Ammon's horn (tissue), 1 donor: ENCODE measurements at regions not wholly inside any gene's neighbourhood (a gene's known extent, or its start where the extent isn't known, plus 50 kb on each side); places are given as distances from the start of the nearest gene placed in this dataset.

Experiments
- DNase-seq: peaks from one replicate; pipeline ENCODE4 v3.0.0-alpha.2; 2016; ENCODE audit warnings: low spot score

DNA sequence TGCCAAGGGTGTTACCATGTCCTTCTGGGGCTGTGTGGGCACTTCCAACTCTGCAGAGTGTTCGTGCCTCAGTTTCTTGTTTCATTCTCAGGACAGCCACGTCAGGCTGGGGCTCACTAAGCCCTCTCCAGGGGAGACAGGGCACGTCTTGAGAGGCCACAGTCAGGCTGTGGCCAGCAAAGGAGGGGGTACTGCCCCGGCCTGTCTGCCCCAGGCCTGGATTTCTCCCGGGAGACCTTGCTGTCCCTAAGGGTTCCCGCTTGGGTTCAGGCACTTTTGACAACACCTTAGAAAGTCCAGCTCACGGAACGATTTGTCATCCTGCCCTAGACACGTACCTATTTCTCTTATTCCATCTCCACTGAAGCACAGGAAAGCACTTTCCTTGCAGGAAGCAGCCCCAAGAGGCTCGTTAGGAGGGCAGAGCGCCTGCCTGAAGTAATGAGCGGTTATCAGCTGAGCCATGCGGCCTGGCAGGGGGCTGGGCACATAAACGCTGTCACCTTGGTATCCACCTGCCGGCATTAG, 290.4 kb upstream of the RTL1 start:
- DNase-seq = no peak

DNA sequence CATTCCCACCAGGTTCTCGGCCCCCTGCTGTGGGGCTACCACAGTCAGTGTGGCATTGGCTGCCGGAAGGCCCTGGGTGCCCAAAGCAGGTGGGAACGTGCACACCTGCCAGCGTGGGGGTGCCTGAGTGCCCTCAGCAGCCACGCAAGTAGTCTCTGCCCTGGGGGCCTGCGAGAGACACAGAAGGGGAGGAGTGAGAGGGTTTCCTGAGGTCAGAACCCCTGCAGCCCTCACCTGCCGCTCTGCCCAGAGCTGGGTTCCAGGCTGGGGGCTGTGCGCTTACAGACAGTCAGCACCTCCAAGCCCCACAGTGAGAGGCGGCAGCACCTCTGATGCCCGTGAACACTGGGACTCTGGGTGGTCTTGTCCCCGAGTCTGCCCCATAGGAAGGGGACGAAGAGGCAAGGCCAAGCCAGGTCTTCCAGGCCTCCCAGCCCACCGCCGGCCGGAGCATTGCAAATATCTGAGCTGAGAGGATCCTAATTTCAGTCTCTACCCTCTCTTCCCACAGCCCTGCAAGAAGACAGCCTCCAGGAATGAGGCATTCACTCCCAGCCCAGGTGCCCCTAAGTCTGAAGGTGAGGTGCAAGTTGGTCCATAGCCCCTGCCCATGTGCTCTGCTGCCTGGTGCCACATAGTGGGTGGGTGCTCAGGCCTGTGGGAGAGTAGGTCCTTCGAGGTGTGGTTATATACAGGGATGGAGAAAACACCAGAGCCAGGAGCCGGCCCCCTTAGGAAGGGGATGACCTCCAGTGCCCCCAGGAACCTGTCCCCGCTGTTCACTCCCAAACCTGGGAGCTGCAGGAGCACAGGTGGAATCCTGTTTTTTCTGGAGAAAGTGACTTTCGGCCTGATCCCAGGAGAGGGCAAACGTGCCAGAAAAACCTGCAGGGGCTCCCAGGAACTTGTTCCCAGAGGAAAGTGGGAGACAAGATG, 291.1 kb upstream of the RTL1 start:
- no peak for DNase-seq

DNA sequence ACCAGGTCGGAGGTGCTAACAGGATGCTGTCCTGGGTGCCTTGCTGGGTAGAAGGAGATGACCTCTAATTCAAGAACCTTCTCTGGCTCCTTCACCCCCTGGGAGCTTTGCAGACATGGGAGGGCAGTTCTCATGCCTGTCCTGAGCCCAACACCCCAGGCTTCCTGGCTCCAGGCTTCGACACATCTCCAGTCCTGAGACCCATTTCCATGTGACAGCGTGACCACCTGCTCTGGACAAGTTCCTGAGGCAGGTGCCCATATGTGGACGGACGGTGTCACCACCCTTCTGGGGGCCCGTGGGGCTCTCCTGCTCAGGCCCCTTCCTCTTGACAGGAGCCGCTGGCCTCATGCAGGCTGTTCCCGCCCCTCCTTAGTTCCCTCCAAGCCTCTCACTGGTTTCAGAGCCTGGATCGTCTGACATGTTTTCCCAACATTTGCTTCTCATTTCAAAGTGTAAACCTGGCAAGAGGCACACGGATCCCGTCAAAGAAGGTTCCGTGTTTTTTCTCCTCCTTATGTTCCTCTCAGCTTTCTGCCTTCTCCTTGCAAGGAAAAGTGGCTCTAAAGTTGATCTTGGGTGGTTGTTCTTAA, 291.9 kb upstream of the RTL1 start:
- no peak for DNase-seq

DNA sequence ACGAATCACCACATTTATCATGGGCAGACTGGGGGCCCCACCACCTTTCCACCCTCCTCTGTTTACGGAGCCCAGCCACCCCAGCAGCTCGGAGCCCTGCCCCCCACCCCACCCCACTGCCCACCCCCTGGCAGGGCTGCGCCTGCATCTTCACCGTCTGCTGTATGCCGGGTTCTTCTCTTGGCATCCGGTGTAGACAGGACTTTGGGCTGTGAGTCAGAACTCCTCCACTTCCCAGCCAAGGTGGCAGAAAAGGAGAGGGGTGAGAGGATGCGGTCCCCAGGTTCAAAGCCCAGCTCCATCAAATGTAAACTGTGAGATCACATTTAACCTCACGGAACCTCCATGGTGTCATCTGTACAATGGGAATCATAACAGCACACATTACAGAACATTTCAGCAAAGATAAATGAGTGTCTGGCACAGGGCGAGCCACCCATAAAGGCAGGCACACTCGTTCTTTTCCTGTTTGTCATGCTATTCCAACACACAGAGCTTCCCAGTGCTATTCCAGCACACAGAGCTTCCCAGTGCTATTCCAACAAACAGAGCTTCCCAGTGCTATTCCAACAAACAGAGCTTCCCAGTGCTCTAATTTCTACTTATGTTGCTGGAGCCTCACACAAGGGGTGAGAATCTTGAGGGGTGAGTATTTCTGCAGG, 292.7 kb upstream of the RTL1 start:
- DNase-seq = no peak

DNA sequence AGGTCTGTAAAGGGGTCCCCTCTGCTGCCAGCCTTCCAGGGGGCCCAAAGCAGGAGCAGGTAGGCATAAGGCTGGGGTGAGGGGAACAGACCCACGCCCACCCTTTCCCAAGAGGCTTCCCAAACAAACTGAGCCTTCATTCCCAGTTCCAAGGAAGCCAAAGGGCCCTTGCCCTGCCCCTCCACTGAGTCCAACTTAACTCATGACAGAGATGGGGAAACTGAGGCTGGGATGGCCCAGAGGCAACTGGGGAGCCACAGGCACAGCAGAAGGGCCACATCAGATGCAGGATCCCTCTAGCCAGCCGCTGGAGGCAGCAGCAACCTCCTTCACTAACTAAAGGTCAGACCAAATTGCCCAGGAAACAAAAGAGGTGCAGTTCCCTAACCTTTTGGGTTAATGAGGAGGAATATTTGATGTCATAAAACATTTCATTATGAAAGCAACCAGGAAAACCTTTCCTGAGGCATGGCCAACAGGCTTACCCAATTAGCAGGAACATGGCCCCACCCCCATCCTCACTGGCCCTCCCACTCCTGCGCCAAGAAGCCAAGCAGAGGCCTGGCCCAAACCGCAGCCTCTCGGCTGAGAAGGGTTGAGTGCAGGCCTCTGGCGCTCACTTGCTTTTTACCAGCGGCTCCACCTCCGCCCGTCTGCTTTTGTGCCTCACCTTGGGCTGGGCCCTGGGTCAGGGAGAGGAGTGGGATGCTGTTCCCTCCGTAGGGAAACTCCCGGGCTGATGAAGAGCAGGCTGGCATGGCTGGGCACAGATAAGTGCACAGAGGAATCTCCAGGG, 293.5 kb upstream of the RTL1 start:
- DNase-seq = no peak

DNA sequence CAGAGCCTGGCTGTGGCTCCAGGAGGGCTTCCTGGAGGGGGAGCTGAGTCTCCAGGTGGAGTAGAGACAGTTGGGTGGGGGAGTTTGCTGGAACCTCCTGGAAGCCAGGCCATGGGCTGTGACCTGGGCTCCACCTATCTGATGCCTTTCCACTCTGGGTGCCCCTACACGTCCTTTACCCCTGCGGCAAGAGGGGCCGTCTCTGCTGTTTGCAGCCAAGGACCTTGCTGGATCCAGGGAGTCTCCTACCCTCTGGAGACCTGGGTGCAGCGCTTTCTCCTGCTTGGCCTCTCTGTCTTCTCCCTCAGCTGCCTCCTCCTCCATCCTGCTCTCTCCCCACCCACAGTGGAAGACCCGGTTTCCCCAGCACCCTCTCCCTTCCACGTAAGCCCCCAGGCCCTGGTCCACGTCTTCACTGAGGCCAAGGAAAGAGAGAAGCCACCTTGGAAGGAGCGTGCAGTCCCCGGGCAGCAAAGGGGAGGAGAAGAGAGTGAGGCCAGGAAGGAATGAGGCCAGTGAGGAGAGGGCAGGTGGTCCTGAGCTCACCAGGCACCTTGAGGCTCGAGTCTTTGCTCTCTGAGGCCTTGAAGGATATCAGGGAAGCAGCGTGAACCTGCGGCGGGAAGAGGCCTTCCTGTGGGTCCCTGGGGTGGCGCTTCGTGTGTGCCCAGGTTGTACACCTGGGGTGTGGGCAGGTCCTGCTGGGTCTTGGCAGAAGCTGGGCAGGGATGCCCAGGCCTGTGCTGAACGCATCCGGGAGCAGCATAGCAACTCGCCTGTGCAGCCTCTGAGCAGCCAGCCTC, 294.3 kb upstream of the RTL1 start:
- no peak for DNase-seq

DNA sequence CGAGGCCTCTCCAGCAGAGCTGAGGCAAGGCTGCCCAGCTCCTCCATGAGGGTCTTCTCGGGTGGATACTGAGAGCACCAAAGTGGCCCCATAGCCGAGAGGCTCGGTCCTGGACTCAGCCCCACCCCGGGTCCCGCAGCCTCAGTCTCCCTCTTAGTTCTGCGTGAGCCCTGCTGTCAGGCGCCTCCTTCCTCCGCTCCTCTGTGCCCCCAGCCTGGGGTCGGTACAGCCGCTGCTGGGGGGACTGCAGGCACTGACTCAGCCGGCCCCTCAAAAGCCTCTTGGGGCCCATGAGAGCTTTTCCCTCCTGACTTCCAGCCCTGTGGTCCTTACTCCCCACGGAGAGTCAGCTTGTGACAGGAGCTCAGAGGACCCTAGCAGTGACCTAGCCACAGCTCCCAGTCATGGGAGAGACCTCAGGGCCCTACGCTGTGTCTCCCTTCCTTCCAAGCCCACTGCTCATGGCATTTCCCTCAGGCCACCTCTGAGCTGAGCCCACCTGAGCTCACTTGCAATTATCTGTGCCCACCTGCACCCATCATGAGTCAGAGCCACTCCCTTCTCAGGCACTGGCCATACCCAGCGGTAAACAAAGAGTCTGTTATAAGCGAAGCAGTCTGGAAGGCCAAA, 295.0 kb upstream of the RTL1 start:
- DNase-seq = no peak

DNA sequence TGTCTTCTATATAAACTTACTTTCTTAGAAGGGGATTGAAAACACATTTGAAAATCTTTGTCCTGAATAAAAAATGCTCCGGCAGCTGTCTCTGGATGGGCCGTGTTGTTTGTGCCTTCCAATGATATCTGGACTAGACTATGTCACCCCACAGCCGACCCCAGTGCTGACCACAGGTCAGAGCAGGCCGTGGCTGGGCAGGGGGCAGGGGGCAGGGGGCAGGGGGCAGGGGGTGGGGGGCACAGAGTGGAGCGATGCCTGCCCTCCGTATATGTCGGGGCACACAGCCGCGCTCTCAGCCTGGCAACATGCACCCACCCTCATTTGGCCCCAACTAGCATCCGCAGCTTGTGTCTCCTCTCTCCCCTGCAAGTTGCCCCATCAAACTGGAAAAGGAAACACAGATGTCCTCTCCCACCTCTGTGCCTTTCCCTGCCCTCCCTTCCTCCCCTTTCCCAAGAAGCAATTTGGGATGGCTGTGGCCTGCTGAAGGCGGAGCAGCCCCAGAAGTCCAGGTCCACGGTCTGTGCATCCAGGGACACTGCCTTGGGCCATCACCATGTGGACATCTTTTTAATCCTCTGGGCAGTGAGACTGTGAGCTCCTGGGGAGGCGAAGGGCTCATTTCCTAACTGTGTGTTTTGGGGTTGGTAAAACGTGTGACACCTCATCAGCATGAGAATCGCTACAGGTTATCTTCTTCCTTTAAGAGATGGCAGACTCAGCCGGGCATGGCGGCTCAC, 295.7 kb upstream of the RTL1 start:
- no peak for DNase-seq

DNA sequence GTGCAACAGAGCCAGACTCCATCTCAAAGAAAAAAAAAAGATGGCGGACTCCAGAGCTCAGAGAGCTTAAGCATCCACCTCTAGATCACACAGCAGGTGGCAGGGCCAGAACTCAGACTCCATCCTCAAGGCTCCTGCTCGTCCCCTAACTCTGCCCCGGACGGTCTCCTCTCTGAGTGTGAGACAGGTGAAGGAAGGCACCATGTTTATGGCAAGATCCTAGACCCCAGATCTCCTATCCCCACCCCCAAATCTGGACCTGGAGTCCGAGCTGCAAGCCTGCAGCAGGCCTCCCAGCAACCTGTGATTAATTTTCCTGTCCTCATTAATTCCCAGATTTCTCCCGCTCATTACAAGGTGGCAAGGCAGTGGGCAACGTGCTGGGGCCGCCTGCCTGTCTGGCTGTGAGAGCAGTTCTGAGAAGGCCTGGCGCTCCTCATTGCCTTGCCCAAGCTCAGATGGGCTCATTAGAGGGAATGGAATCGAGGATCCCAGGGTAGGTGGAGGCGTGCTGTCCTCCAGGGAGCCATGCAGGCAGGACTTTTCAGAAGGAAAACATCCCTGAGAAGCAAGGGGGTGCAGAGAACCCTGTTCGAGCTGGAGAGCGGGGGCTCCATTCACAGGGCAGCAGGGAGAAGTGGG, 296.6 kb upstream of the RTL1 start:
- no peak for DNase-seq

DNA sequence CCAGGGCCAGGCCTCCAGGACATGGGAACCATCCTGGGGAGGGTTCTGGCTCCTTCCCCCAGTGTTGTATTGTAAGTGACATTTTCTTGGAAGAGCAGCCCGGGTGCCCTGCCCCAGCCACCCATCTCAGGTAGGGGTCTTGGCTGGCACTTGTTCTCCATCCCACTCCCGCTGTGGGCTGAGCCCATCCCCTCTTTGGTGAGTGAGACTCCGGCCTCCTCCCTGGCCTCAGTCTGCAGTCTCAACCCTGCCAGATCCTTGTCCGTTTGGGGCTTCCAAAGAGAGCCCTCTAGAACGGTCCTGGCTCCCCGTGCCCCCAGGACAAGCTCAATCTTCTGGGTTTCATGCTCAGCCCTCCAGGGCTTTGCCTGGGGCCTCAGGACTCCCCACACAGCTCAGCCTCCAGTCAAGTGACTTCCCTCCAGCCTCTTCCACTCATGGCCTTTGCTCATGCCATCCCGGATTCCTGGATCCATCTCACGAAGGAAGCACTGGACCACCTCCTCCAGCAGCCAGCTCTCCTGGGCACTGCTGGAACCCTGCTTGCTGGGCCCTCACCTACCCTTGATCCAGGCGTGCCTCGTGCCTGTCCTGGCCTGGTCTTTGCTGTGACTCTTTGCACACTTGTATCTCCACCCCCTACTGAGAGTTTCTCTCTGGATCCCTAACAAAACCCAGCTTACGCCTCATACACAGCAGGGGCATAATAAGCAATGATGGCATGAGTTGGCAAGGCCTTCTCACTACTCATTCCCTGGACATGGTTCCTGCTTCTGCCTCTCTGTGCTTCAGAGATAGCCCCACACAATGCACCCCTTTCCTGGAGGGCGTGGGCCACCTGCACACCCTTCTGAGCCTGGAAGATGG, 297.4 kb upstream of the RTL1 start:
- no peak for DNase-seq

DNA sequence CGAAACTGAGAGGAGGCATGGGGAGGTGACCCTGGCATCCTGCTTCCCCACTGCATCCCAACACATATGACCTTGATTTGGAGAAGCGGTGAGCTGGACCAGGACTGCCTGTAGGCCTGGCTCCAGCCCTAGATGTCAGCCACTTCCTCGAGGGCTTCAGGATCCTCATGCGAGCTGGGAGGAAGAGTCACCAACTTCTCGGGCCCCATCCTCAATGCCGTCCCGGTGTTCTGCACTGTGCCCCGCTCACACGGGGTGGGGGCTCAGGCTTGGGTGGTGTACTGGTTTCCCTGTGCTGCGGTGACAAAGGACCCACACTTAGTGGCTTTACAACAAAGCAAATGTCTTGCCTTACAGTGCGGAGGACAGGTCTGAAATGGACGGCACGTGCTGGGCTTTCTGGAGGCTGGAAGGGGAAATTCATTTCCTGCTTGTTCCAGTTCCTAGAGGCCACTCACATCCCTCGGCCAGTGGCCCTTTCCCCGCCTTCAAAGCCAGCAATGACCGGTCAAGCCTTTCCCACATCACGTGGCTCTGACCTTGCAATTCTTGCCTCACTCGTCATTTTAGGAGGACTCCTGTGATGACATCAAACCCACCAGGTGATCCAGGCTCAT, 298.1 kb upstream of the RTL1 start:
- DNase-seq = no peak

DNA sequence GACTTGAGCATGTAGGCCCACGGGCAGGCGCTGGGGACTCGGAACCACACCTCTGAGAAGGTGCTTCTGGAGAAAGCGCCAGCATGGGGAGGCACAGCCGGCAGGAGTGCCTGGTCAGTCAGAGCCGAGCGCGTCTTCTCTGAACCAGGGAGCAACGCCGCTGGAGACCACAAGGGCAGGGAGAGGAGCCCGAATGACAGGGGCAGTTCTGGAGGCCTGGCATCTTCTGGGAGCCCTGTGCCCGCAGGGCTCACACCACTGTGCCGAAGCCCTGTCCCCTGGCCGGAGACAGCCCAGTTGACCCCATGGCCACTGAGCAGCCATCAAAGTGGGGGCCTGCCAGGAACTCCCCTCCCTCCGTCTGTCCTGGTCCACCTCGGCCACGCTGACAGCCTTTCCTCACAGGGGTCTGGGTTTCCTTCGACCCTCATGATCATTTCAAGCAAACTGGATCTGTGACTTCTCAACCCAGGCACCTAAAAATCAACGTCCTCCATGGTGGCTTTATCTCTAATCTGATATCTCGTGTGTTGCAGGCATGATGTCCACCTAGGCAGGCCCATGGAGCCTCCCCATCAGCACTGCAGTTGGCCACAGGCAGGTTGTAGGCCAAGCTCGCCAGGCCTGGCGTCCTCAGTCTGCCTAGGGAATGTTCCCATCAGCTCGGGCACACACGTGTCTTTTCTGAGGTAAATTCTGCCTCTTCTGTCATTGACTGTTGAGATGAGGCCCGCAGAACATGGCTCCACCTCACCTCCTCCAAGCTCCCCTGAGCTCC, 299.3 kb upstream of the RTL1 start:
- no peak for DNase-seq

DNA sequence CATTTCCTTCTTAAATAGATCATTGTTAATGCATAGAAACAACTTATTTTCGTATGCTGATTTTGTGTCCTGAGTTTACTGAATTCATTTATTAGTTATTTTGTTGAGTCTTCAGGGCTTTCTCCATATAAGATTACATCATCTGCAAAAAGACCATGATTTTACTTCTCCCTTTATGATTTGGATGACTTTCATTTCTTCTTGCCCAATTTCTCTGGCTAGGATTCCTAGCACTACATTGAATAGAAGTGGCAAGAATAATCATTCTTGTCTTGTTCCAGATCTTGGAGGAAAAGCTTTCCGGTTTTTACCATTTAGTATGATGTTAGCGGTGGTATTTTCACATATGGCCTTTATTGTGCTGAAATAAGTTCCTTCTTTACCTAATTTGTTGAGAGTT, 303.0 kb upstream of the RTL1 start:
- DNase-seq = no peak

DNA sequence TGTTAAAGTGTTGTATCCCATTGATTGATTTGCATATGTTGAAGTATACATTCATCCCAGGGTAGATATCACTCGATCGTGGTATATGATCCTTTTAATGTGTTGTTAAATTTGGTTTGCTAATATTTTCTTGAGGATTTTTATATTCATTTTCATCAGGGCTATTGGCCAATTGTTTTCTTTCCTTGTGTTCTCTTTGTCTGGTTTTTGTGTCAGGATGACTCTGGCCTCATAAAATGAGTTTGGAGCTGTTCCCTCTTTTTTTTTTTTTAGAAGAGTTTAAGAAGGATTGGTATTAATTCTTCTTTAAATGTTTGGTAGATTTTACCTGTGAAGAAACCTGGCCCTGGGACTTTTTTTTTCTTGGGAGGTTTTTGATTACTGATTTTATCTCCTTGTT, 303.5 kb upstream of the RTL1 start:
- no peak for DNase-seq

DNA sequence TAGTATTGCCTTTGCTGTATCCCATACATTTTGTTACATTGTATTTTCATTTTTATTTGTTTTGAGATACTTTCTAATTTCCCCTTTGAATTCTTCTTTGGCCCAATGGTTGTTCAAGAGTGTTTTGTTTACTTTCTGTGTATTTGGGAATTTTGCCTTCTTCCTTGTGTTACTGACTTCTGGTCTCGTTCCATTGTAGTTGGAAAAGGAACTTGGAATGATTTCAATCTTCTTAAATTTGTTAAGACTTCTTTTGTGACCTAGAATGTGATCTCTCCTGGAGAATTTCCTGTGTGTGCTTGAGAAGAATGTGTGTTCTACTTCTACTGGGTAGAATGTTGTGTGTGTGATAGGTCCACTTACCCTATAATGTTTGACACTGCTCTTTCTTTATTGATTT, 304.4 kb upstream of the RTL1 start:
- no peak for DNase-seq

DNA sequence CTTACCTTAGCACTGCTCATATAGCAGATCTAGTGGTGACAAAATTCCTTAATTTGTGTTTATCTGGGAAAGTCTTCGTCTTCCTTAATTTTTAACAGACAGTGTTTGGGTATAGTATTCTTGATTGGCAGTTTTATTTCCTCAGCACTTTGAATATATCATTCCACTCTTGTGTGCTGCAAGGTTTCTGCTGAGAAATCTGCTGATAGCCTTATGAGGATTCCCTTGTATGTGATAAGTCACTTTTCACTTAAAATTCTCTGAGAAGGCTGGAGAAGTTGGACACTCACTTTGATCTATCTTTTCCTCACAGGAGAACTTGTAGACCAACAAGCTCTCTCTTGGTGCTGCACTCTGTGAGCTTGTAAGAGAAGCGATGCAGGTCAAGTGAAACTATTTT, 306.1 kb upstream of the RTL1 start:
- no peak for DNase-seq

DNA sequence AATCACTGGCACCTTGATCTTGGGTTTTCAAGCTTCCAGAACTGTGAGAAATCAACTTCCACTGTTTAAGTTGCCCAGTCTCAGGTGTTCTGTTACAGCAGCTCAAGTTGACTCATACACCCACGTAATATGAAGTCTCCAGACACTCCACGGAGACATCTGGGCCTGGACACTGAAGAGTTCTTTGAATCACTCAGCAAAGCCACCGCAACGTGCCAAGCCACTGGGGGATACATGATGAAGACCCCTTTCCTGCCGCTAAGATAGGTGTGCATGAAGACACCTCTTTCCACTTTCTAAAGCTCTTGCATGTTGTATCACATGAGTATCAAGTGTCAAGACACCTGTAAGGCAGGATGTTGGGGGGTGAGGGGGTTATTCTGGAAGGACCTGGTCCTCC, 311.7 kb upstream of the RTL1 start:
- DNase-seq = no peak
